ENCODE measurements at regions not wholly inside any gene's neighbourhood (a gene's known extent, or its start where the extent isn't known, plus 50 kb on each side); places are given as distances from the start of the nearest gene placed in this dataset.

GRCh38 chr16:9683677-9684076 is 498.6 kb downstream of the GRIN2A start:
- DNase-seq (ENCODE audit: extremely low spot score, insufficient read length, low read depth) (no peak), FAIRE-seq (no peak)

GRCh38 chr16:9687737-9688319 is 494.4 kb downstream of the GRIN2A start:
- DNase-seq (ENCODE audit: extremely low spot score, insufficient read length, low read depth) (no peak), FAIRE-seq (no peak)

DNA sequence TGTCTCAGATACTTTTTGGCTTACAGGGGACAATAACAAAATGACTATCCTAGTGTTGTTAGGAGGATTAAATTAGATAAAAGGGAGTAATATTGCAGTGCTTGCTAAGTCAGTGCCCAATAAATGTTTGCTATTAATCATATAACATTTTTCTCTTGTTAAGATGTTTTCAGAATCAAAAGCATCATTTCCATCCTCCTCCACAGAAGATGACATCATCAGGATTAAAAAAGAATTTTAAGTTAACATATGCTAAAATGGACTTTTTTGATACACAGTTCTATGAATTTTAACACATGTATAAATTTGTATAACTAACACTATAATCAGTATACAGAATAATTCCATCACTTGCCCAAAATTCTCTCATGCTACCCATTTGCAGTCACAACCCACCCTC is 492.6 kb downstream of the GRIN2A start:
- no peak for FAIRE-seq
- no peak for DNase-seq (ENCODE audit: extremely low spot score, insufficient read length, low read depth)

DNA sequence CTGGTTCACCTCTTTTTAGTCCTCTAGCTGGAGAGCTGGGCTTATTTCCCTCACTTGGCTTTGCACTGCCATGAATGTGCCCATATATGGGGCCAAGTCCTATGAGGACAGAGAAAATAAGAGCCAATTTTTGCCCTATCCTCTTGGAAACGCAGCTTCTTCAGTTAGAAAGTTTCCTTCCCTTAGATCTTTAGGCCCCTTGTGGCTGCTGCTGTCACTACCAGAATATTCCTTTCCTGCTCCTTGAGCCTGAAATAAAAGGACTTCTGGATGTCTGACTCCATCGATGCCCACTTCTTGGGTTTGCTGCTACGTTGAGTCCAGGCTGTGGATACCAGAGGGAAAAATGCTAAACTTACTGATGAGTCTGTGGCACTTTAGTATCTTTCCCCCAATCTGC is 487.1 kb downstream of the GRIN2A start:
- FAIRE-seq (no peak), DNase-seq (ENCODE audit: extremely low spot score, insufficient read length, low read depth) (no peak)

Measured in GM18507 (cell line).